Tibial nerve (tissue), 4 donors: ENCODE measurements at regions not wholly inside any gene's neighbourhood (a gene's known extent, or its start where the extent isn't known, plus 50 kb on each side); places are given as distances from the start of the nearest gene placed in this dataset.

Experiments
- DNase-seq, 2 donors: peaks; one replicate each; pipeline ENCODE4 v3.0.0-alpha.2; 2019; ENCODE audit warnings: low spot score in 2 of 2
- H3K27ac ChIP-seq, 4 donors: fragments of 200-600 bp; sonication (generic) in 3 of 4; one replicate each; pipeline ENCODE4 v1.5.1; 2017 to 2019; ENCODE audit warnings: mild to moderate bottlenecking in 1 of 4
- H3K27me3 ChIP-seq, 2 donors: fragments of 200-600 bp; sonication (generic) in 1 of 2; one replicate each; pipeline versions ENCODE4 v1.5.1 to v1.6.0; 2017 to 2019
- H3K36me3 ChIP-seq, 3 donors: fragments of 200-600 bp; sonication (generic); one replicate each; pipeline ENCODE4 v1.5.1; 2018 to 2019
- H3K4me1 ChIP-seq, 4 donors: fragments of 200-600 bp; sonication (generic) in 3 of 4; one replicate each; pipeline ENCODE4 v1.5.1; 2017 to 2019
- H3K4me3 ChIP-seq, 4 donors: fragments of 200-600 bp; sonication (generic) in 3 of 4; one replicate each; pipeline ENCODE4 v1.5.1; 2017 to 2019; ENCODE audit warnings: mild to moderate bottlenecking in 1 of 4, moderate library complexity in 1 of 4
- H3K9me3 ChIP-seq, 4 donors: fragments of 200-600 bp; sonication (generic) in 3 of 4; one replicate each; pipeline ENCODE4 v1.5.1; 2017 to 2019
- EP300 ChIP-seq, 2 donors: sonication (generic); formaldehyde crosslinking; IDR thresholded peaks; one replicate each; pipeline ENCODE4 v1.6.1; 2017; ENCODE audit warnings: antibody characterized with exemption in 2 of 2, mild to moderate bottlenecking in 1 of 2
- POLR2A ChIP-seq, 2 donors: fragments of 450-650 bp; IDR thresholded peaks; one replicate each; pipeline ENCODE4 v1.6.1; 2017; ENCODE audit warnings: antibody characterized with exemption in 2 of 2, mild to moderate bottlenecking in 2 of 2, moderate library complexity in 2 of 2
- WGBS, 2 donors: methylation state at CpG; one replicate each; pipeline ENCODE4 v1.1.5; 2018; 5-methylcytosine and 5-hydroxymethylcytosine counted together
- TF ChIP-seq, protein P1 (sequence below), 5 experiments: fragments of 200-600 bp in 3 of 5; fragments of 450-650 bp in 2 of 5; sonication (generic) in 3 of 5; IDR thresholded peaks; one replicate each; pipeline ENCODE4 v1.5.1; 2016 to 2019; ENCODE audit warnings: antibody characterized with exemption in 5 of 5, mild to moderate bottlenecking in 3 of 5, moderate library complexity in 2 of 5

DNA sequence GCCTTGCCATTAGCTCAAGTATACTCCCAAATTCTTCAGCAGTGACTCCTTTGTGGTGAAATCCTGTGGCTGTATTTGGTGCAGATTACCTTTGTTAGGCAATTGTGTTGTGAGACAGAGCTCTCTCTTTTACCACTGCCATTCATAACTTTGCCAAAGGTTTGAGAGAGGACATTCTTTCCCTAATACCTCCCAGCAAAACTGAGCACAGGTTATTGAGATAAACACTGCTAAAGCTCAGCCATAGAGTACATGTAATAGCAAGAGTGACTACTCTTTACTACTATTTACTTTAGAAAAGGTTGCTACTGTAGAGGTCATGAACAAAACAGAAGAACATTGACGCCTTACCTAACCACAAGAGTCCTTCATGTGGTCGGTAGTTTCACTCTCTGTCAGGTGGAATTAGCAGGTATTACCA lies 514.0 kb upstream of the ADAMTS5 start:
- Histone ChIP-seq H3K27me3 (no peaks in the 10 kb centered on the region), H3K36me3 (no peaks in the 10 kb centered on the region), H3K27ac (no peak overlapping the region), H3K4me1 (peaks cover 0 to 21% (median 0%) of the 10 kb centered on the region in 4 donors), H3K4me3 (no peak overlapping the region), H3K9me3 (no peaks in the 10 kb centered on the region)
- 74 to 81% methylated on average over 2 of the region's 2 CpGs for WGBS, 2 donors
- DNase-seq: no peak
- no peak for TF ChIP-seq POLR2A (IDR thresholded peaks at IDR 0.05)
- TF ChIP-seq, protein P1, sequence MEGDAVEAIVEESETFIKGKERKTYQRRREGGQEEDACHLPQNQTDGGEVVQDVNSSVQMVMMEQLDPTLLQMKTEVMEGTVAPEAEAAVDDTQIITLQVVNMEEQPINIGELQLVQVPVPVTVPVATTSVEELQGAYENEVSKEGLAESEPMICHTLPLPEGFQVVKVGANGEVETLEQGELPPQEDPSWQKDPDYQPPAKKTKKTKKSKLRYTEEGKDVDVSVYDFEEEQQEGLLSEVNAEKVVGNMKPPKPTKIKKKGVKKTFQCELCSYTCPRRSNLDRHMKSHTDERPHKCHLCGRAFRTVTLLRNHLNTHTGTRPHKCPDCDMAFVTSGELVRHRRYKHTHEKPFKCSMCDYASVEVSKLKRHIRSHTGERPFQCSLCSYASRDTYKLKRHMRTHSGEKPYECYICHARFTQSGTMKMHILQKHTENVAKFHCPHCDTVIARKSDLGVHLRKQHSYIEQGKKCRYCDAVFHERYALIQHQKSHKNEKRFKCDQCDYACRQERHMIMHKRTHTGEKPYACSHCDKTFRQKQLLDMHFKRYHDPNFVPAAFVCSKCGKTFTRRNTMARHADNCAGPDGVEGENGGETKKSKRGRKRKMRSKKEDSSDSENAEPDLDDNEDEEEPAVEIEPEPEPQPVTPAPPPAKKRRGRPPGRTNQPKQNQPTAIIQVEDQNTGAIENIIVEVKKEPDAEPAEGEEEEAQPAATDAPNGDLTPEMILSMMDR (IDR thresholded peaks at IDR 0.05): no peak

DNA sequence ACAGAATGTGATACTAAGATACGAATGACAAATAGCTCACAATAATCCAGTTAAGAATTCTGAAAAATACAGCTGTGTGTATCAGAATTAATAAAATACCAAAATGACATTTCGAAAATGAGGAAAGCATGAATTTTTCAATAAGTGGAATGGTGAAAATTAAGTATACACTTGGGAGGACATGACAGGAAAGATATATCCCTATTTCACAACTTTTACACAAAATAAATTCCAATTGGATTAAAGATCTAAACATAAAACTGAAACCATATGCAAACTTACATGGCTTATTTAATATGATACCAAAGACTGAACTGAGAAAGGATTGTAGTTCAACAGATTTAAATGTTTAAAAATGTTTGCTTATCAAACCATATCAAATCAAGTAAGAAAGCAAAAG lies 510.4 kb upstream of the ADAMTS5 start:
- no peak for DNase-seq
- H3K36me3 ChIP-seq: no peaks in the 10 kb centered on the region
- H3K27me3 ChIP-seq: no peaks in the 10 kb centered on the region
- 41 to 51% methylated on average over 2 of the region's 2 CpGs for WGBS, 2 donors
- TF ChIP-seq, protein P1 (IDR thresholded peaks at IDR 0.05): no peak
- TF ChIP-seq EP300 (IDR thresholded peaks at IDR 0.05): no peak
- TF ChIP-seq POLR2A (IDR thresholded peaks at IDR 0.05): no peak
- H3K27ac ChIP-seq: peak overlapping the region in 1 of 4 donors; percentile 21
- peaks cover 0 to 27% (median 0%) of the 10 kb centered on the region in 4 donors for H3K4me1 ChIP-seq
- no peaks in the 10 kb centered on the region for H3K9me3 ChIP-seq
- H3K4me3 ChIP-seq: no peak overlapping the region

DNA sequence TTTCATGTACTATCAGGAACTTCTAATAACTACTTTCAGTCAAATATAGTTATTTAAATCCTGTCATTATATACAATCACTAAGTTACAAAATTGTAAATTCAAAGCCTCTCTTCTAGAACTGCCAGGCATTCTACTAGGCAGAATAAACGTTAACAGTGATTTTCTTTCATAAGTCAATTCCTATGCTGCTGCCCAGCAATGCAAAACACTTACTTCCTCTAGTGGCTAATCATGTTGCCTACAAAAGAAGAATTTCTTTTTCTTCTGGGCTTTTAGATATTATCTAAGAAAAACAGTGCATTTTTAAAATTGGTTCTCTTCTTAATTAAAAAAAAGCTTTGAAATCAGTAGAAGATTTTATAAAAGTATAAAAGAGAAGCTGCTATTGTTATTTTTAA lies 509.8 kb upstream of the ADAMTS5 start:
- TF ChIP-seq, protein P1 (IDR thresholded peaks at IDR 0.05): peak; percentile 23 to 66 (median 44)
- no peak for TF ChIP-seq POLR2A (IDR thresholded peaks at IDR 0.05)
- H3K27ac ChIP-seq: peak overlapping the region in 2 of 4 donors; percentile 15 to 21
- peaks cover 0 to 27% (median 0%) of the 10 kb centered on the region in 4 donors for H3K4me1 ChIP-seq
- no peak overlapping the region for H3K4me3 ChIP-seq
- DNase-seq: no peak
- no peaks in the 10 kb centered on the region for H3K27me3 ChIP-seq
- H3K9me3 ChIP-seq: no peaks in the 10 kb centered on the region
- WGBS, 2 donors: 0 to 5% methylated on average over 1 of the region's 1 CpG
- no peaks in the 10 kb centered on the region for H3K36me3 ChIP-seq

DNA sequence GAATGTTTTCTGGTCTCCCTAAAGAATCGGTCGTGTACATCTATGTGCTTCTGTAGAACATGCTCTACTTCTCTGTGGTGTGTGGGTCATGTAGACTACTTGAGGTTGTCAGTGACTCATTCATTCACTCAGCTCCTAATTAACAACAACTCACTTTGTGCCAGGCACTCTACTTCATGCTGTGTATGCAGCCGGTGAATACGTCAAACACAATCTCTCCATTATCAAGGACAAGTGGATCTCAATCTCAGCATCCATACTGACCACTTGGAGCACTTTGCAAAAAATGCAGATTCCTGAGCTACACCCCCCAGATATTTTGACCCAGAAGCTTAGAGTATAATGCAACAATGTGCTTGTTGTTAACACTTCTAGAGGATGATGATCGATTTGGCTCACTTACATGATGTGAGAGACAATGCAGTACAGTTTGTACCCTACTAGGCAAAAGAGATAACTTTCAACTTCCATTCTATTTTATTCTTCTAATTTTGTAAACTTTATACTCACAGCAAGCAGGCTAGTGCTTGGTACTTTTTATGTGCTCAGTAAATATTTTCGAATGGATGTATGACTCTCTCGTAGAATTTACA lies 508.6 kb upstream of the ADAMTS5 start:
- no peaks in the 10 kb centered on the region for H3K27me3 ChIP-seq
- 43 to 58% methylated on average over 7 of the region's 7 CpGs for WGBS, 2 donors
- peak overlapping the region in 1 of 4 donors; percentile 8 for H3K27ac ChIP-seq
- no peak overlapping the region for H3K4me3 ChIP-seq
- H3K36me3 ChIP-seq: no peaks in the 10 kb centered on the region
- TF ChIP-seq EP300 (IDR thresholded peaks at IDR 0.05) (no peak), POLR2A (IDR thresholded peaks at IDR 0.05) (no peak)
- TF ChIP-seq, protein P1 (IDR thresholded peaks at IDR 0.05): no peak
- no peaks in the 10 kb centered on the region for H3K9me3 ChIP-seq
- peaks cover 0 to 27% (median 0%) of the 10 kb centered on the region in 4 donors for H3K4me1 ChIP-seq
- no peak for DNase-seq

DNA sequence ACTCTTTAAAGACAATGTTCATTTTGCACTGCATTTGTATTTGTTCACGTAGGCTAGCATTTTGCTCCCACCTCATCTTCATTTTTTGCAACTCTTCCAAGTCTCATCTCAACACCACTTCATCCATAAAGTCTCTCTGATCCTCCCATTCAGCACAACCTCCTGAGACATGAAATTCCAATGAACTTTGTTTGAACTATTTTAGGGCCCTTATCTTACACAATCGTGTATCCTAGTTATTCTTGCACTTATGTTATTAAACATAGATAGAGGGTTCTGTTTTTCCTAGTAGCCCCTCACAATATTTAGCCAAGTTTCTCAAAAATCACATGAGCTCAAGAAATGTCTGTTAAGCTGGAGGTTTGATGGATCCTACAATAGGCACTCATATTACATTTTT lies 500.5 kb upstream of the ADAMTS5 start:
- DNase-seq: no peak
- Histone ChIP-seq H3K4me3 (no peak overlapping the region), H3K9me3 (no peaks in the 10 kb centered on the region), H3K36me3 (no peaks in the 10 kb centered on the region), H3K27ac (no peak overlapping the region), H3K27me3 (no peaks in the 10 kb centered on the region), H3K4me1 (no peaks in the 10 kb centered on the region)
- WGBS, 2 donors: 65 to 74% methylated on average over 2 of the region's 2 CpGs
- TF ChIP-seq EP300 (IDR thresholded peaks at IDR 0.05) (no peak), POLR2A (IDR thresholded peaks at IDR 0.05) (no peak)

DNA sequence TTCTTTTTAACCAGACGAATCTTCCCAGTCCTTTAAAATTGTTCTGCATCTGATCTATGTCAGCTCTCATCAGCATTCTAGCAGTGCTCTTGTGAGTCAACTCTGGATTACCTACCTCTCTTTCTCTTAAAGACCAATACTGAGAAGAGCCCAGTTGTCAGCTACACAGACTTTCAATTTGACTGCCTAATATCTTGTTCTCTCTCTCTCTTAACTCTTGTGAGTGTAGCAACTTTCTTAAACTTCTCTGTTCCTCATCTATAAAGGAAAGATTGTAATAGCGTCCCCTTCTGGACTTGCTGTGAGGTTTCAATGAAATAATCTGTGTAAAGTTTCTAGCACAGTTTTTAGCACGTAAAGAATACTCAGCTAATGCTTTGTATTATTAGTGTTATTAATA lies 499.3 kb upstream of the ADAMTS5 start:
- no peaks in the 10 kb centered on the region for H3K4me1 ChIP-seq
- H3K9me3 ChIP-seq: no peaks in the 10 kb centered on the region
- DNase-seq: no peak
- no peak overlapping the region for H3K27ac ChIP-seq
- H3K4me3 ChIP-seq: no peak overlapping the region
- 77% methylated on average over 3 of the region's 3 CpGs for WGBS, 2 donors
- no peak for TF ChIP-seq EP300 (IDR thresholded peaks at IDR 0.05)
- no peak for TF ChIP-seq POLR2A (IDR thresholded peaks at IDR 0.05)
- TF ChIP-seq, protein P1 (IDR thresholded peaks at IDR 0.05): no peak
- no peaks in the 10 kb centered on the region for H3K36me3 ChIP-seq
- no peaks in the 10 kb centered on the region for H3K27me3 ChIP-seq
